ENCODE measurements at regions not wholly inside any gene's neighbourhood (a gene's known extent, or its start where the extent isn't known, plus 50 kb on each side); places are given as distances from the start of the nearest gene placed in this dataset.

DNA sequence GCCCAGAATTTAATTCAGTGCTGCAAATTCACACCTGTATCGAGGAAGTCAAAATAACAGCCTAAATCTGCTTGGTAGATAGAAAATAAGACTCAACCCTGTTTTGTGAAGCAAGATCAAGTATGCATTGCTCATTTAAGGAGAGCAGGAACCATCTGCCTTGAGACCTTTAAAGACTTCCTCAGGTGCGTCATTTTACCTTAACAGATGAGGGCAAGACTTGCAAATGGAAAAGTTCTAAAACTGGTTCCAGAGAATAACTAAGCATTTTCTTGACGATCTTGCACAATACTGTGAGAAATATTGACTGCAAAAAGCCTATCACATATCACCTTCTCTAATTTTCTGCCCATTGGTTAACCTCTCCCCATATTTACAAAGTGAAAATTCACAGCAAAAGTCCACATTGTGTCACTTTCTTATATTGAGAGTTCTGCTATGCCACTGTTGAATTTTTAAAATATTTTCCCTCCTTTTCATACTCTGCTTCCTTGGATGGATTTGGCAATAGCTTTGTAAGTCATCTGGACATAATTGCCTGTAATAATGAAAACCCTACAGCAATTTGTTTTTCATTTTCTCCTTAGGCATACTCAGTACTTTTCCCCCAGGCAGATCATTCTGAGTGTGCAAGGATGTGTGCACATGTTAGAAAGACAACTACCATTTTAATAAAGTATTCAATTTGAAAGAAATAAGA, 234.2 kb downstream of the AASDHPPT start:
- TF ChIP-seq, protein P1, sequence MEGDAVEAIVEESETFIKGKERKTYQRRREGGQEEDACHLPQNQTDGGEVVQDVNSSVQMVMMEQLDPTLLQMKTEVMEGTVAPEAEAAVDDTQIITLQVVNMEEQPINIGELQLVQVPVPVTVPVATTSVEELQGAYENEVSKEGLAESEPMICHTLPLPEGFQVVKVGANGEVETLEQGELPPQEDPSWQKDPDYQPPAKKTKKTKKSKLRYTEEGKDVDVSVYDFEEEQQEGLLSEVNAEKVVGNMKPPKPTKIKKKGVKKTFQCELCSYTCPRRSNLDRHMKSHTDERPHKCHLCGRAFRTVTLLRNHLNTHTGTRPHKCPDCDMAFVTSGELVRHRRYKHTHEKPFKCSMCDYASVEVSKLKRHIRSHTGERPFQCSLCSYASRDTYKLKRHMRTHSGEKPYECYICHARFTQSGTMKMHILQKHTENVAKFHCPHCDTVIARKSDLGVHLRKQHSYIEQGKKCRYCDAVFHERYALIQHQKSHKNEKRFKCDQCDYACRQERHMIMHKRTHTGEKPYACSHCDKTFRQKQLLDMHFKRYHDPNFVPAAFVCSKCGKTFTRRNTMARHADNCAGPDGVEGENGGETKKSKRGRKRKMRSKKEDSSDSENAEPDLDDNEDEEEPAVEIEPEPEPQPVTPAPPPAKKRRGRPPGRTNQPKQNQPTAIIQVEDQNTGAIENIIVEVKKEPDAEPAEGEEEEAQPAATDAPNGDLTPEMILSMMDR (IDR thresholded peaks at IDR 0.05; ENCODE audit: low read depth, low read length, poor library complexity, severe bottlenecking): no peak
- TF ChIP-seq EZH2phosphoT487 (IDR thresholded peaks at IDR 0.05; ENCODE audit: borderline replicate concordance, low read length): no peak
